Activated naive CD4-positive, alpha-beta T cell treated with anti-CD3 and anti-CD28 coated beads for 36 hours (primary cell): ENCODE measurements at regions not wholly inside any gene's neighbourhood (a gene's known extent, or its start where the extent isn't known, plus 50 kb on each side); places are given as distances from the start of the nearest gene placed in this dataset.

Experiments
- CTCF ChIA-PET: fragments of 350-600 bp; sonication (Branson Sonifier 250); formaldehyde crosslinking; loops from one replicate; lab custom pipeline; 2021; ENCODE audit warnings: antibody characterized with exemption; lab: Charles Lee
- DNase-seq: peaks from one replicate; pipeline ENCODE4 v3.0.0-alpha.2; 2020
- H3K27ac Mint-ChIP-seq: one replicate; pipeline ENCODE4 v1.8.0; 2021; ENCODE audit warnings: mild to moderate bottlenecking, mixed read lengths
- H3K27me3 Mint-ChIP-seq: one replicate; pipeline ENCODE4 v1.8.0; 2021; ENCODE audit warnings: low read depth, mixed read lengths
- H3K36me3 Mint-ChIP-seq: one replicate; pipeline ENCODE4 v1.8.0; 2021; ENCODE audit warnings: low read depth, mixed read lengths
- H3K4me1 Mint-ChIP-seq: one replicate; pipeline ENCODE4 v1.8.0; 2021; ENCODE audit warnings: low read depth, mixed read lengths
- H3K4me3 Mint-ChIP-seq: one replicate; pipeline ENCODE4 v1.8.0; 2021; ENCODE audit warnings: mild to moderate bottlenecking, moderate library complexity, mixed read lengths
- H3K9me3 Mint-ChIP-seq: one replicate; pipeline ENCODE4 v1.8.0; 2021; ENCODE audit warnings: mixed read lengths
- intact Hi-C: fragments of 100-400 bp; cut with micrococcal nuclease; formaldehyde crosslinking; loops from one replicate; pipeline ENCODE4 v1.15.1; 2023

DNA sequence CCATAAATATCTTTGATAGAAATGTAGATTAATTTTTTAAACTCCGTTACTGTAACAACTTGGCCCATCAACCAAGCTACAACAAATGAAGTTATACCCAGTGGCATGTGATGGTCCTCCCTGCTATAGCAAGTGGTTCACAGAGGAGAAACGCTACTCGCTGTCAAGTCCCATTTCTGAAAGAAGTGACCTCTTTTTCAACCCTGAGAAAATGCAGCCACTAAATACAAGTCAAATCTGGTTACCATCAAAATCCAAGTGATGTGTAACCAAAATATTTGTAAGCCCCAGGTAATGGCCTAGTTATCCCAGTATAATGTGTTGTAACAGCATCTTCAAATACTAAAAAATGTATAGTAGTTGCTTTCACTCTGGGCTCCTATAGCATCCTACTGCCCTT lies 151.8 kb downstream of the MIS18A start:
- CTCF ChIA-PET: no interaction called here
- DNase-seq: no peak
- Mint-ChIP-seq H3K27me3 (peaks cover 20% of the 10 kb centered on the region), H3K36me3 (no peaks in the 10 kb centered on the region), H3K9me3 (peaks cover 7% of the 10 kb centered on the region), H3K4me3 (no peak overlapping the region), H3K27ac (no peak overlapping the region), H3K4me1 (no peaks in the 10 kb centered on the region)
- intact Hi-C loops: no loop called here

GRCh38 chr21:32122082-32122481 lies 156.8 kb downstream of the MIS18A start:
- H3K4me1 Mint-ChIP-seq: no peaks in the 10 kb centered on the region
- intact Hi-C loops: no loop called here
- DNase-seq: no peak
- H3K27me3 Mint-ChIP-seq: peaks cover 14% of the 10 kb centered on the region
- H3K9me3 Mint-ChIP-seq: no peaks in the 10 kb centered on the region
- H3K27ac Mint-ChIP-seq: no peak overlapping the region
- no peaks in the 10 kb centered on the region for H3K36me3 Mint-ChIP-seq
- no peak overlapping the region for H3K4me3 Mint-ChIP-seq
- CTCF ChIA-PET: no interaction called here

DNA sequence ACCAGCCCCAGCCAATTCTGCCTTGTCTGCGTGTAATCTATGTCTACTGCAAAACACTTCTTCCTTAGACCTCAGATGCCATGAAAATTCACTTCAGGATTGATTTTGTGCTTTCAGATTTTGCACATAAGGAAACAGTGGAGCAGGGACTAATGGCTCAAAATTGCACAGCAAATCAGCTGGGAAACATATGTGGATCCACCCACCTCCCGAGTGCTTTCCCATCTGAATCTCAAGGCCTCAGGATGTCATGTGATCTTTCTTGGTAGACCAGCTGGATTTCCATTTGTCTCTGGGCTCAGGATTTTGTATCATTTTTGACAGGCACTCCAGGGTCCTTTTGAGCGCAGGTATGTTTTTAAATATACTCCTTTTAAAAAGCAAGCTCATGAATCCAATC lies 158.6 kb downstream of the MIS18A start:
- Mint-ChIP-seq H3K36me3 (no peaks in the 10 kb centered on the region), H3K27me3 (peaks cover 13% of the 10 kb centered on the region), H3K27ac (no peak overlapping the region), H3K4me1 (no peaks in the 10 kb centered on the region), H3K4me3 (no peak overlapping the region), H3K9me3 (no peaks in the 10 kb centered on the region)
- CTCF ChIA-PET: no interaction called here
- no peak for DNase-seq
- intact Hi-C loops: no loop called here

DNA sequence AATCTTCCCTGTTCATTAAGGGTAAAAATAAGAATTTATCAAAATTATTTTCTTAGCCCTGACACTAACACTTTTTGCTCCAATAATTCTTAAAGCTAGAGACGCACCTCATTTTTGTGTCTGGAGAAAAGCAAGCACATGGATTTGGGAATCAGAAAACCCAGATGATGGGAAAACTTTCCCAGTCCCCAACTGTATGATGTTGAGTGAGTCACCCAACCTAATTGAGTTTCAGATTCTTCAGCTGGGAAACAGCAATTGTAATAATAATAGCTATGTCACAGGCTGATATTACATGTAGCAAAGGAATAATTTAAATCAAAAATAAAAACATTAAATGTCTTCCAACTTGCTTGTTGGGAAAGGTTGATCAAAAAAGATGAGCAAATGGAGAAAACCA lies 159.0 kb downstream of the MIS18A start:
- no peak overlapping the region for H3K4me3 Mint-ChIP-seq
- CTCF ChIA-PET: no interaction called here

GRCh38 chr21:32119389-32119788 lies 159.5 kb downstream of the MIS18A start:
- Mint-ChIP-seq H3K36me3 (no peaks in the 10 kb centered on the region), H3K4me3 (no peak overlapping the region), H3K27ac (no peak overlapping the region), H3K4me1 (no peaks in the 10 kb centered on the region), H3K27me3 (peaks cover 13% of the 10 kb centered on the region), H3K9me3 (no peaks in the 10 kb centered on the region)
- CTCF ChIA-PET: no interaction called here
- no peak for DNase-seq
- intact Hi-C loops: no loop called here

More for the DNA sequence above, 159.0 kb downstream of the MIS18A start:
- DNase-seq: no peak
- H3K4me1 Mint-ChIP-seq: no peaks in the 10 kb centered on the region
- H3K27me3 Mint-ChIP-seq: peaks cover 16% of the 10 kb centered on the region
- H3K9me3 Mint-ChIP-seq: no peaks in the 10 kb centered on the region
- intact Hi-C loops: no loop called here
- no peaks in the 10 kb centered on the region for H3K36me3 Mint-ChIP-seq
- H3K27ac Mint-ChIP-seq: no peak overlapping the region

- DNase-seq: no peak
- peaks cover 15% of the 10 kb centered on the region for H3K27me3 Mint-ChIP-seq
- H3K4me3 Mint-ChIP-seq: no peak overlapping the region
- H3K9me3 Mint-ChIP-seq: no peaks in the 10 kb centered on the region
- CTCF ChIA-PET: interaction anchor here (0.5 to 0.6 kb wide), 2 partner anchors 83 to 302 kb away, joined by 4 to 6 read pairs; no protein-coding TSS in a partner anchor
- H3K4me1 Mint-ChIP-seq: no peaks in the 10 kb centered on the region
- H3K27ac Mint-ChIP-seq: no peak overlapping the region
- no peaks in the 10 kb centered on the region for H3K36me3 Mint-ChIP-seq
- intact Hi-C loops: no loop called here
Measured at GRCh38 chr21:32114419-32115035, 164.3 kb downstream of the MIS18A start.

DNA sequence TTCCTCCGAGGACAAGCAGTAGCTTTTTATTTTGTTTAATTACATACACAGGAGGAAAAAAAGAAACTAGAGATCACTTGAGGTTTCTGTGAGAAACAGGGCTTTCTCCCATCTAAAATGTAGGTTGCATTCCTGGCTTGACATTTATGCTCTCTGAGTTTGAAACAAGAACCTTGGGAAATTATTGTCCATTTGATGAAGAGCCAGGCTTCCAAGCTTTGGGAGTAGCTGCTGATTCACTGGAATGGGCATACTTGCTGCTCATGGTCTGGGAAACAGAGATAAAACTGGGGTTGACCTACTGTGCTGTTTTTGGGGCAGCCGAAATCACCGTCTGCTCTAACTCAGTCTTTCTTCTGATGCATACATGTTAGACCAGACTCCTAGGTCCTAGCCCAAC lies 165.4 kb downstream of the MIS18A start:
- no peak overlapping the region for H3K4me3 Mint-ChIP-seq
- intact Hi-C loops: no loop called here
- peaks cover 14% of the 10 kb centered on the region for H3K27me3 Mint-ChIP-seq
- no peaks in the 10 kb centered on the region for H3K4me1 Mint-ChIP-seq
- CTCF ChIA-PET: no interaction called here
- H3K36me3 Mint-ChIP-seq: no peaks in the 10 kb centered on the region
- DNase-seq: no peak
- no peak overlapping the region for H3K27ac Mint-ChIP-seq
- H3K9me3 Mint-ChIP-seq: no peaks in the 10 kb centered on the region

- H3K27me3 Mint-ChIP-seq: peaks cover 12% of the 10 kb centered on the region
- no peaks in the 10 kb centered on the region for H3K9me3 Mint-ChIP-seq
- DNase-seq: no peak
- intact Hi-C loops: no loop called here
- CTCF ChIA-PET: interaction anchor here (0.7 kb wide), 1 partner anchor 131 kb away, joined by 3 read pairs; no protein-coding TSS in a partner anchor
- no peak overlapping the region for H3K27ac Mint-ChIP-seq
- H3K4me1 Mint-ChIP-seq: no peaks in the 10 kb centered on the region
- no peaks in the 10 kb centered on the region for H3K36me3 Mint-ChIP-seq
- H3K4me3 Mint-ChIP-seq: no peak overlapping the region
Measured at GRCh38 chr21:32112195-32112594, 166.7 kb downstream of the MIS18A start.

- Mint-ChIP-seq H3K4me3 (no peak overlapping the region), H3K9me3 (no peaks in the 10 kb centered on the region), H3K4me1 (no peaks in the 10 kb centered on the region), H3K36me3 (no peaks in the 10 kb centered on the region), H3K27me3 (peaks cover 6% of the 10 kb centered on the region), H3K27ac (no peak overlapping the region)
- no peak for DNase-seq
- intact Hi-C loops: no loop called here
- CTCF ChIA-PET: interaction anchor here (0.6 to 0.7 kb wide), 2 partner anchors 15 to 163 kb away, joined by 3 to 7 read pairs; no protein-coding TSS in a partner anchor
Measured at GRCh38 chr21:32108566-32108965, 170.3 kb downstream of the MIS18A start.

DNA sequence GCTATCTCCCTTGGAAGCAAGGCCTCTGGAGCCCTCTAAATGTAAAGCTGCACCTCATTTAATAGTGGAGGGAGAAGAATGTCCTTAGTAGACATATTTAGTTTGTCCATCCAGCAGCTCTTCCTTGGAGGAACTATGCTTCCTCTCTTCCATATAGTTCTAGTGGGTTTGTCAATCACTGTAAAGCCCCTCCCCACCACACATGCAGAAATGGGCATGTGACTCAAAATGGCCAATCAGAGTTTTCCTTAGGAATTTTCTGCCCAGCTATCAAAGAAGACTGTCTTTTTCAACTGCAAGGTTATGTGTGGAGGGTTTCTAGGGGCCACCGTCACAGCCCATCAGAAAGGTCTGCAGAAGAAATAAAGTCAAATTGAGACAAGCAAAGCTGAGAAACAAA lies 175.5 kb downstream of the MIS18A start:
- no peaks in the 10 kb centered on the region for H3K4me1 Mint-ChIP-seq
- CTCF ChIA-PET: no interaction called here
- DNase-seq: no peak
- H3K36me3 Mint-ChIP-seq: no peaks in the 10 kb centered on the region
- H3K27ac Mint-ChIP-seq: no peak overlapping the region
- no peaks in the 10 kb centered on the region for H3K9me3 Mint-ChIP-seq
- intact Hi-C loops: no loop called here
- peaks cover 7% of the 10 kb centered on the region for H3K27me3 Mint-ChIP-seq
- H3K4me3 Mint-ChIP-seq: no peak overlapping the region

DNA sequence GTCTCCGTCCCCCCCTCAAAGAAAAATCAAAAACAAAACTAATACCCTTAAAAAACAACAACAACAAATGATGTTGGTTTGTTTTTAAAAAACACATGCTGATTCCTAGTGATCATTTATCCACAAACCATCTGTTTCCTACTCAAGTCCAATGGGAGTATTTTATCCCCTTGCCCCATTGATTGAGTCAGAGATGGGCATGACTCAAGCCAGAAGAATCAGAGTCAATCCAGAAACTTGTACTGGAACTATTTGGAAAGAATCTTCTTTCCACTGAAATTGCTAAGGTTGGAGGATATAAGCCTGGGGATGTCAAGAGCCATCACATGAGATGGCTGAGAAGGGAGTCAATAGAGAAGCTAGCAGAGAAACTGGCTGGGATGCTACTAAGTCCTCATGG lies 176.4 kb downstream of the MIS18A start:
- intact Hi-C loops: no loop called here
- peaks cover 6% of the 10 kb centered on the region for H3K27me3 Mint-ChIP-seq
- CTCF ChIA-PET: no interaction called here
- no peak overlapping the region for H3K4me3 Mint-ChIP-seq
- no peak overlapping the region for H3K27ac Mint-ChIP-seq
- DNase-seq: no peak
- H3K9me3 Mint-ChIP-seq: no peaks in the 10 kb centered on the region
- no peaks in the 10 kb centered on the region for H3K36me3 Mint-ChIP-seq
- no peaks in the 10 kb centered on the region for H3K4me1 Mint-ChIP-seq

DNA sequence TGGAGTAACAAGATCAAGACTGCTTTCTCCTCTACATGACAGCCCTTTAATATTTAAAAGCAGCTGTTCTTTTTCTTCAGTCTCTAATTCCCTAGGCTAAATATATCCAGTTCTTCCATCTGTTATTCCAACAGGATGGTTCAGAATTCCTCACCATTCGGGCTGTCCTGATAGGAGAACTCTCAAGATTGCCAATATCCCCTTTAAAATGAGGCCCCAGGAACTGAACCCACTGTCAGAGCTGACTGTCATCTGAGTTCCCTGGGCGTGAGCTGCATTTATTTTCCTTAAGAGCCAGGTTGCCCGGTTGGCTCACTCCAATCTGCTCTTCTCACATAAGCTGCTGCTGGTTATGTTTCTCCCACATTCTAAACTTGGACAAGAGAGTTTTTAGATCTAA lies 177.6 kb downstream of the MIS18A start:
- intact Hi-C loops: no loop called here
- H3K4me3 Mint-ChIP-seq: no peak overlapping the region

DNA sequence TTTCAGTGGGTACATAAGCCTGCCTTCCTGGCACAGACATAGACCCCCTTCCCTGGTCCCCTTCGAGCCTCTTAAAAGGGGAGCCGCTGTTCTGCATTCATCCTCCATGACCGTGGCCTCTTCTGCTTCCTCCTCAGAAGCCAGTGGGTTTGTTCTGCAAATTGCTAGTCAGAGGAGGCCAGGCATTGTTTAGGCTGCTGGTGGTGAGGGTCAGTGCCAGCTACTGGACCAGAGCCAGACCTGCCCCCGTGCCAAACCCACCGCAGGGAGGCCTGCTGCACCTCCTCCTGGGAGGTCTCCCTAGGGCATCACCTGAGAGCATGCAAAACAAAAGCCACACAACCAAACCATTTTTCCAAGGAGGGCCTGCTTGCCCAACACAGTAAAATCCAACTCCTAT lies 178.4 kb downstream of the MIS18A start:
- Mint-ChIP-seq H3K4me3 (no peak overlapping the region), H3K9me3 (no peaks in the 10 kb centered on the region), H3K27ac (no peak overlapping the region), H3K36me3 (no peaks in the 10 kb centered on the region), H3K4me1 (no peaks in the 10 kb centered on the region), H3K27me3 (peaks cover 3% of the 10 kb centered on the region)
- DNase-seq: no peak
- intact Hi-C loops: no loop called here
- CTCF ChIA-PET: interaction anchor here (1.1 kb wide), 1 partner anchor 12 kb away, joined by 3 read pairs; no protein-coding TSS in a partner anchor

More for the DNA sequence above, 177.6 kb downstream of the MIS18A start:
- H3K36me3 Mint-ChIP-seq: no peaks in the 10 kb centered on the region
- peaks cover 3% of the 10 kb centered on the region for H3K27me3 Mint-ChIP-seq
- no peaks in the 10 kb centered on the region for H3K4me1 Mint-ChIP-seq
- H3K9me3 Mint-ChIP-seq: no peaks in the 10 kb centered on the region
- CTCF ChIA-PET: interaction anchor here (0.5 kb wide), 1 partner anchor 155 kb away, joined by 3 read pairs; no protein-coding TSS in a partner anchor
- no peak for DNase-seq
- H3K27ac Mint-ChIP-seq: no peak overlapping the region
